Stimulated activated CD4-positive, alpha-beta T cell treated with anti-CD3 and anti-CD28 coated beads, TNF-alpha, amount 100 ng/mL, for 48 hours (primary cell): ENCODE measurements at regions not wholly inside any gene's neighbourhood (a gene's known extent, or its start where the extent isn't known, plus 50 kb on each side); places are given as distances from the start of the nearest gene placed in this dataset.

Experiments used
- DNase-seq, 3 donors: peaks; one replicate each; pipeline ENCODE4 v3.0.0-alpha.2; 2020; ENCODE audit warnings: low read depth in 3 of 3

DNA sequence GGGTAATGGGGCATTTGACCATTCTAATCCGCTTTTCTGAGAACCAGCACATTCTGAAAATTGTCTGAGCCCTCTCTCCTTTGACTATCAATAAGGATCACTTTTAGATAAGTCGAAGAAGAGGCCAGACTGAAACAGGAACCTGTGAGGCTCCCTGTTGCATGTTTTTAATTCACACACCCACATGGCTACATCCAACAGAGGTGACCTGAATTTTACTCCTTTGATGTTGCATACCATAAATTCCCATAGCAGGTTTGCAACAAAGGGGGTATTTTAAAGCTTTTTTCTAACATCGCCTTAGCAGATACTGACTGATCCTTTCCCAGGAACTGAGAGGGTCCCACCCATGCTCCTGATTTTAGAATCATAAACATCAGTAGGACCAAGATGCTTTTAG is 450.8 kb downstream of the USP25 start:
- no peak for DNase-seq

DNA sequence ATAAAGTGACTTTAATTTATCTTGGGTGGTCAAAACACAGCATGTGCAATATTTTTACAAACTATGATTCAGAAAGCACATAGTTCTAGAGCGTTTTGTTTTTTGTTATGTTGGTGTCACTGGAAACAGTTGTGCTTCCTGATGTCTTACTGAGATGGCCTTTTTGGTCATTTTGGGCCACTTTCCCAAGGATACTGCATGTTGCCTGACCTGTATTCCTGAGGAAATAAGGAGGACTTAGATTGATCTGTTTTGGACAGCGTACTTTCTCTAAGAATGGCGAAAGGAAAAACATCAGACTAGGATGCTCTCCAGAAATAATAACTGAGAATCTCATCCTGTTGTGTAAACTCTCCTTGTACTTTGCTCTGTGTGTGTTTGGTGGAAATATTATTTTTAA is 451.2 kb downstream of the USP25 start:
- no peak for DNase-seq

DNA sequence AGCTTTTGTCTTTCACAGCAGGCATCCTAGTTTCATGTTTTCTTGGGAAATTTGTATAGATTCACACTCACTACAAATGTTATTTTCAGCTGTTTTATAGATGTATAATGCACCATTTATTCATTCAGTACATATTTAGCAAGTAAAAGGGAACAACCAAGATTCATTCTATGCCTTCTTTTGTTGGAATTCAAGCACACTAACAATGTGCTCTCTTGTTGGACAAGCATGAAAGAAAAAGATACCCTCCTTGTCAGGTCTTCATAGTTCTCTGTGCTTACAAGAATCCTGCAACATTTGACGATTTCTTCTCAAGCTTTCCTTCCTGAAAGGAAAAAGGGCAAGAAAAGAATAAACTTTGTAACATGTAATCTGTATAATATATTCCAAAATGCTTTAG is 456.0 kb downstream of the USP25 start:
- DNase-seq: no peak

DNA sequence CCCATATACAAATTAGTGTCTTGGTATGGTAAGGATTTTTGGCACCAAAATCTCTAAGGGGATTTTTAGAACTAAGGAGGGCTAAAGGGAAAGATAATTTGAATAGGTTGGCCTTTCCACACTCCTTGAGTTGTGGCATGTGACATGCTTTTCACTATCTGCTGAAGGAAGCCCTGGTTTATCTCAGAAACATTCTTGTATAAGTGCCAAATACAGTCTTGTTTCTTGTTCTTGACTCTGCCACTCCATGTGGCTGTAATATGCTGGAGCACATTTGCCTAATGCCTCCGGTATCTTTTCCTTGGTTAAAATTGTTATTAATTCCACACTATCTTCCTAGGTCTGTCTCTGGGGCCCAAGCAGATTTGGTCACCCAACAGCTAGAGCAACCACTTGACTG is 457.0 kb downstream of the USP25 start:
- DNase-seq: no peak

DNA sequence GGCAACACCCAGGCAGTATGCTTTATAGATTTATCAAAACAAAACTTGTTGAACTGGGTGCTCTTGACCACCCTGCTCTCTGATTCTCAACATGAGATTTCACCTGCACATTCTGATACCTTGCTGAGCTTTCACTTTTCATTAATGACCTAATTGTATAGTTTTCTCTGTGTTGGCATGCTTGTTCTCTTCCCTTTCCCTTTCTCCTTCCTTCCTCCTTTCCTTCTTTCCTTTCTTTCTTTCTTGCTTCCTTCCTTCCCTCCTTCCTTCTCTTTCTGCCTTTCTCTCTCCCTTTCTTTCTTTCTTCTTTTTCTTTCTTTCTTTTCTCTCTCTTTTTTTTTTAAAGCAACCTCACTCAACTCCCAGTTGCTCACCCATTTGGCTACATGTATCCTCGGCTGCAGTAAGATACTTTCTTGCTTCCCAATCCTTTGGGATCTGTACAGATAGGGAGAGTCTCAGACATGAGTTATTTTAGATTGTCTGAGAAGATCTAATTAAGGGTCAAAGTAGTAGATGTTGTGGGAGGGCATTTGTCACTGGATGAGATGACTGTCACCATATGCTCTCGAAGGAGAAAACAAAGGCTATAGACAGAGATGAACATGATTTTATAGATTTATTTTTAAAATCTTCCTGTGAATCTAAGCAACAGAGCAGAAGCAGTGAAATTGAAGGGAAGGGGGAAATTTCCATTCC is 458.0 kb downstream of the USP25 start:
- no peak for DNase-seq

DNA sequence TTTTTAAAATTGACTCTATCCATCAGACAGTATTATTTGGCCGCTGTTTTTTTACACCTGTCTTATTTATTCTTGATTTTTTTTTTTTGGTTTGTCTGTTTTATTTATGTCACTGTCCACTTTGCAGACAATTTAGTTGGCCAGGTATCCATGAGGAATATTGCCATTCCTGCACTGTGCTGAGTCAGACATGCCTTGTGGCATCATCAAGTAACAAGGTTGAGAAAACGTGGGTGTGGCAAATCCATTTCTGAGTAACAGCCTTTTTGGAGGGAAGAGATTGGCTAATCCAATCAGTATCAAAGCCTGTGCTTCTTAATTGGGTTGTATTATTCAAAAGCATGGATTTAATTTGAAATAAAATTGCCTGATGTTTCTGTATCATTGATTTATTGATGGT is 463.1 kb downstream of the USP25 start:
- DNase-seq: no peak

DNA sequence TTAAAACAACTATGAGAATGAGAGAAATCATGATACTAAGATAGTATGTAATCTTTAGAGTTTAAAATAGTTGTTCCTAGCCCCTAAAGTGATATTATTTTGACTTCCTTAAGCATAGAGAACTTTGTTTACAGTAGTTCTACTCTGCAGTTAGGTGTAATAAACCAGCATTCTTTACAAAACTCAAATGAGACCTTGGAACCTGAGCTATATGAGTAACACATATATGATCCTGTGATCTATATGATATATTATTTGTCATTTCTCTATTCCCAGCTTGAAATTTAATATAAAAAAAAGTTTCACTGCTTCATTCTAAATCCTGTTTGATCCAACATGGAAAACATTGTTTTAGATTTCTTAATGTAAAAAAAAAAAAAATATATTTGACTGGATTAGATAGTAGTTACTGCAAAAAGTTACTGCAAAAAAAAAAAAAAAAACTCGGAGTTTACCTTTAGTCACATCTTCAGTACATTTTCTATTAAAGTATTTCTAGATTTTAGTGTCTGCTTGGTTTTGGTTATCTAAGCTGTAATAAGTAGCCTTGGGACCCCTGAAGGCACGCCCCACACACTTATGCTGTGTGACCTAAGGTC is 463.8 kb downstream of the USP25 start:
- DNase-seq: no peak

DNA sequence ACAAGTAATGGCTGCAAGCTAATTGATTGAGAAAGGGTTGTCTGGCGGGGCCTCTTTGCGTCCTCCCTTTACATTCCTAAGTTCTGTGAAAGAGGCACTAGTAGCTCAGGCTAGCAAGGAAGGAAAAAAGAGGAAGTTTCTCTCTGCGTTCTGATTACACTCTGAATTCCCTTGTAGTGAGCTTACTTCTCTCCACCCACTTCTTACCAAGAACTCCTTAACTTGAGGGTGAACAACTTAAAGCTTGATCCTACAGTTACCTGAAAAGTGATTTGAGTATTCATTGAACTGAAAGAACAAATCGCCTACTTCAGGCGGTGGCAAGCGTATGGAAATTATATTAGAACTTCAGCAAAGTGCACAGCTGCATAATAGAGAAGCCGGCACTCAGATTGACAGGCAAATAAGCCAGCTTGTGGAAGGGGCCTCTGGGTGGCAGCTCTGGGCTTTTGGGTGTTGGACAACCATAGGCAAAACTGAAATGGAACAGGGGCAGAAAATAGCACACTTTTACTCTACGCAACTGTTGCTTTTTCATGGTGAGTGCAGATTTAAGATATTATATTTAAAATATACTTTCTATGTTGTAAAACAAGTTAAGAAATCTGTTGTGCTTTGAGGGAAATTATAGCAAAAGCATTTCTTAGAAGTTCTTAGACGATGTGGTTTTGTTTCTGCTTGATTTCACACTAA is 464.5 kb downstream of the USP25 start:
- no peak for DNase-seq

DNA sequence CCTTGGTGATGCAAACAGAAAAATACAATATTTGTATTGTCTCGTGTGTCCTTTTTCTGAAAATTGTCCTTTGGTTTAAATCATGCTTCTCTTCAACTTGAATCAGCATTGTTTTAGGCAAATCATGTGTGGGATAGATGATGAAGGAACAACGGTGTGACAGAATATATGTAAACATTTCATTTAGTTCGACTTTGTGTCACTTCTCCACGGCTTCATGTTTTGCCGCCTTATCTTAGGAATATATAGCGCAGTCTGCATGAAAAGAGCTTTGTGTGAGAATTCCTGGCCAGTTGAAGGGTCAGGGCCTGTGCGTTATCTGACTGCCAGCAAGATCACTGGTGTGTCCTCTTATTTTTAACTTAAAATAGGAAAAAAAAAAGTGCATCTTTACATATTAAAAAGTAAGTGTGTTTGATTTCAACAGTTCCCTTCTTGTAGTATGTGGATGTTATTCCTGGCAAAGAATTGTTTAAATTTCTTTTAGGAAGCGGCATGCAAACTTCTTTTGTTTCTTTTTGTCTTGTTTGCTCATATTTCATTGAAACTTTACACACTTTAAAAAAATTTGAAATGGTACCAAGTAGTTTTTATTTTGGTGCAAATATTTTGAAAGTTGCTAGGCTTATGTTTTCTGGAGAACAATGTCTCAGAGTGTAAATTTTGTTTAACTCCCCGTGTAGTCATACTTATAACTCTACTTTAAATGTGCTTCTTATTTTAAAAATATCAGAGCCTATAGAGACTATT is 465.2 kb downstream of the USP25 start:
- DNase-seq: no peak

DNA sequence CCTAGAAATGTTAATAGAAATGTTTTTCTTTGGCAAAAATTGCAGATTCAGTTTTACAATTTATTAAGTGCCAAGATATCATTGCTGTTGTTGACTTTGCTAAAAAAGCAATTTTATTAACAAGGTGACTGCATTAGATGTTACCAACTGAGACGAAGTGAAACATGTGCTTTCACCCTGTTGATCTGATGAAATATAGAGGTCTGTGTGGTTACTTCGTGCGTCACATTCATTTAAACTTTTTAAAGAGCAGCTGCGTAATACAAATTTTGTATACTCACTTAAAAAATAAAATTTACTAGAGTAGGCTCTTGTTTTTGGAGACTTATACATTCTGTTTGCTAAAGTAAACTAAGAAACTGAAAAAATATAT is 465.7 kb downstream of the USP25 start:
- no peak for DNase-seq

DNA sequence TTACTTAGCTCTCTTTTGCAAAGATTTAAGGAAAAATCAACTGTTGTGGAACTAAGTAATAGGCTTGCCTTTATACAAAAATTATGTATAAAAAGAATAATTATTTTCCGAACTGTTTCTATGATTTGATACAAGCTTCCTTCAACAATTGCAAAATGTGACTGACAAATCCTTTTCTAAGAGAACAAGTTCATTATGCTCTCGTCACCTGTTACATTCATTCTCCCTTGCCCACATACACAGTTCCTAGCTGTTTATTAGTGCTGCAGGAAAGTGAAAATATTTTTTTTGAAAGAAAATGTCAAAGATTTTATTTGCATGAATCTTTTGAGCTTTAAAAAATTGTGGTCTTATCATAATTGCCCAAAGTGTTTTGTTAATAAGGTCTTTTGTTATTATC is 466.2 kb downstream of the USP25 start:
- no peak for DNase-seq

DNA sequence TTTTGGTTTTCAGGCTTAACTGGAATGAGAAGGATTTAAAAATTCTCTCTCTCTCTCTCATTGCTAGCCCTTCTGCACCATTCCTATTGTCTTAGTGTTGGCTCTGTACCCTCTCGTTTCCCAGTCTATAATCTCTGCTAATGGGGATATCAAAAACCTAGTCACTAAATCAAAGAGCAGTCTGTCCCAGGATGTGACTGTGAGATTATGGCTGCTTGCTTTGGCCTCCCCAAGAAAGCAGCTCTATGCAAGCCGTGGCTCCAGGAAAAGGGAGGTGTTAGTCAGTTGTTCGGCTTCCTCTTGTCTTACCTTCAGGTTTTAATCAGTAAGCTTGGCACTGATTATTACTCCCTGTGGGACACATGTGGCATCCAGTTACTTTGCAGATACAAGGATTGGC is 468.8 kb downstream of the USP25 start:
- DNase-seq: no peak

DNA sequence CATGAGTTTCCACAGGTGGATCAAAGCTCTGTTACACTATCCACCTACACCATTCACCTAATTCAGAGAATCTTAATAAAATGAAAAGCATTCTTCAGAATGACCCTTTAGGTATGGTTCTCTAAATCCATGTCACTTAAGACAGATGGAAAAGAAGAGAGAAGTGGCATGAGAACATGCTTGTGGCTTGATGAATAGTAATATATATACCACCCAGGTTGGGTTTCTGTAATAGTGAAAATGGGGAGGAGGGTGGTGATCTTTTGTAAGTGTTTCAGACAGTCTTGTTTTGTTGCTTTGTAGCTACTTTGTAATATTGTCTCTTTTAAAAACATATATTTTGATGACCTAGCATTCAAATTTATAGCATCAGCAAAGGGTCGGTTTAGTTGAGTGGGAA is 469.8 kb downstream of the USP25 start:
- no peak for DNase-seq

DNA sequence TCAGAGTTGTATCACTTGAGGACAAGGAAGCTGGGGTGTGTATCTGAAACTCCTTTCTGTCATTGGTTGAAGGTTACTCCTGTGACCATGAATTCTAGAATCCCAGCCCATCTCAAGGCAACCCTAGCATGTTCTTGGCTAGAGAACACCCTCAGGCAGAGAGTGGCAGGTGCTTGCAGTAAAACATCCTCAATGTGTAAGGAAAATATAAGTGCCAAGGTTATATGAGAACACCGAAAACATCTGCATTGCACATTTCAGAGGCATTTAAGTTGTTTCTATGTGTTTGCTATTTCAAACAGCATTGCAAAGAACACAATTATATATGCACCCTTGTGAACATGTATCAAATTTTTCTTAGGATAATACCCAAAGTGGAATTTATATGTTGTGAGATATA is 471.9 kb downstream of the USP25 start:
- DNase-seq: no peak

DNA sequence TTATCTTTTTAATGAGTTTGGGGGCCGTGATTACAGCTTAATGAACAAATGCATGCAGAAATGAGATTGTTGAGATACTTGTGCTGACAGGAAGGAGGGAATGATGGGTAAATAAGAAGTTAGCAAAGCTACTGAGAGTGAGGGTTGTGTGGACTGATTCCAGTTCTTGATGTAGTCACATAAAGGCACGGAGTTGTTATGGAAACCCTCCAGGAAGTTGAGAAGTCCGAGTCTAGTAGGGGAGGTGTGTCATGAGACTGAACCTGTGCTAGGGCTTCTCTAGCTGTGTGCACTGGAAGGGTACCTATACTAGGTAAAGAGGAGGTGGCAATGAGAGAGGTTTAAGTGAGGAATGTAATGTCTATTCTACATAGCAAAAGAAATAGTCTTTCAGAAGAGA is 475.7 kb downstream of the USP25 start:
- no peak for DNase-seq

DNA sequence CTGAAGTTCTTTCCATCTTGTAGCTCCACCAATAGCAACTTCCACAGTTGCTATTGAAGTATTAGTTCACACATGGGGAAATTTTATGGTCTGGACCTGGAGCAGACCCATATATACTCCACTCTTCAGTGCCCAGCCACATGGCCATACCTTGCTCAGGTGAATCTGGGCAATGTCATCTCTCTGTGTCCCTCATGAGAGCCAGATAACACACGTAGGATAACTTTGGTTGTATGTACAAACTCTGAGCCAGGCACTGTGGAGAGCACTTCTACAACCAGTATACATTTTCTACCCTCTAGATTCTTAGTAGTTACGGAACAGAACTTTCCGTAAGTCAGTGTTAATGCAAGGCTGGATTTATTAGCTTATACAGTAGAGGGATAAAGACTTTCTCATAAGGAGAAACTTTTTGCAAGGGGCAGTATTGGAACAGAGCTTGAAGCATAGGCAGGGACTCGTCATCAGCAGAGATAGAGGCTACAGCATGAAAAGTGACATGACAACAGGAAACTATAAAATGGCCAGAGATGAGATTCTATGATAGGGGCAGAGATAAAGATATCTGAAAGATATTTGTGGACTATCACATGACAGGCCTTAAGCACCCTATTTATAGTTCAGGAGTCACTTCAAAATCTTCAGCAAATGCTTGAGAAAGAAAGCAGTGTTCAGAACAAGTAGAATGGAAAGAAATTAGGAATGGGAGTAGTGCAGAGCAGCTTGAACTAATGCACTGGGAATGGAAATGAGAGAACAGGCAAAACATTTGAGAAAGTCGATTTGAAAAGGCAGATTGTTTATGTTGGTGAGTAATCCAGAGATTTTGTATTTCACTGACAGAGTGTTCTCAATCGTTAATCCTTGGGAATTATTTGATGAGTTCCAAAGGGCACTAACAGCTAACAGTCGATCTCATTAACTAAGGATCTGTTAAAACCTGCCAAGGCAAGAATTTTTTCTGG is 481.8 kb downstream of the USP25 start:
- no peak for DNase-seq

DNA sequence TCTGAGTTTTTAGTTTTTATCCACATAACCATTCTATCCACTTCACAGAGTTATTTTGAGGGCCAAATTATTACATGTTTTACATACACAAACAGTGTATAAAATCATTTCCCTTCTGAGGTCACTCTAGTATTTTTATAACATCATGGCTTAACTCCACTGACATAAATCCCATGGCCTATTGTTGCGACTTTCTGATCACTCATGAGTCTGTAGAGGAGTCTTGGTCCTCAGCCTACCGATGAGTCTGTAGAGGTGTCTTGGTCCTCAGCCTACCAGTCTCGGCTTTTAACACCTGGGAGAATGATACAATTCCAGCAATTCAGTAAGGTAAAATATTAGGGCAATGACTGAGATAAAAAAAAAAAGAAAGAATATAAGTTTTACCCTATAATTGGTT is 483.7 kb downstream of the USP25 start:
- DNase-seq: no peak

DNA sequence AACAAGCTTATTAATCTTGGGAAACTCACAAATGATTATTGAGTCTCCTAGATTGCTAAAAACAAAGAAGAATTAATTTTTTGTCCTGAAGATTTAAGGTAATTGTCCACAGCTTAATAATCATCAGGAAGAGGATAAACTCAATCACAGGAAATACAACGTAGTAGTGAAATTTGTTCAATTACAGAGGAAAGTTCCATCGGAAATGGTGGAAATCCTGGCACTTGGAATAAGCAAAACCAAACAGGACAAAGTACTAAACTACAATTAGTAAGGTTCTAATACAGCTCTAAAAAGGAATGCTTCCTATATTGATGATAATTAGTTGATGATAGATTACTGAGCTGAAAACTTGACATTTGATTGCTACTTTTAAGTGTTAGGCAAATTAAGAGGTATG is 485.4 kb downstream of the USP25 start:
- no peak for DNase-seq

DNA sequence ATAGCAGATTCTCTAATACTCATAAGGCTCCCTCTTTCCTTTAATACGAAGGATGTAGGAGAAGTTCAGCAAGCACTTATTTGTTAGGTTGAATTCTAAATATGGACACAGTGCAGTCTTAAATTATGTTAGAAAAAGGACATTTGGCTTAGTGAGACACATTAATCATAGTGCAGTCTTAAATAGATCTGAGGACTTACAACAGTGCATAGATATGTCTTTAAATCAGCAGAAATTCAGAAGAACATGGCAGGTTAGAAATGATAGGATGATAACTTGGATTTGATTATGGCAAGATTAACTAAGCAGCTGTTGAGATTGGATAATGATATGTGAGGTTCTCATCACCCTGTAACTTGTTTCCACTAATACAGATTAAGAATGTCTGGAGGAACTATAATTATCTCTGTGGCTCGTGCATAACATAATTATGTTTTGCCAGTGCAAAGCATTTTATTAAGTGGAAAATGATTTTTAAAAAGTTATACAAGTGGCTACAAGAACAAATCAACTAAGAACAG is 485.9 kb downstream of the USP25 start:
- DNase-seq: no peak

DNA sequence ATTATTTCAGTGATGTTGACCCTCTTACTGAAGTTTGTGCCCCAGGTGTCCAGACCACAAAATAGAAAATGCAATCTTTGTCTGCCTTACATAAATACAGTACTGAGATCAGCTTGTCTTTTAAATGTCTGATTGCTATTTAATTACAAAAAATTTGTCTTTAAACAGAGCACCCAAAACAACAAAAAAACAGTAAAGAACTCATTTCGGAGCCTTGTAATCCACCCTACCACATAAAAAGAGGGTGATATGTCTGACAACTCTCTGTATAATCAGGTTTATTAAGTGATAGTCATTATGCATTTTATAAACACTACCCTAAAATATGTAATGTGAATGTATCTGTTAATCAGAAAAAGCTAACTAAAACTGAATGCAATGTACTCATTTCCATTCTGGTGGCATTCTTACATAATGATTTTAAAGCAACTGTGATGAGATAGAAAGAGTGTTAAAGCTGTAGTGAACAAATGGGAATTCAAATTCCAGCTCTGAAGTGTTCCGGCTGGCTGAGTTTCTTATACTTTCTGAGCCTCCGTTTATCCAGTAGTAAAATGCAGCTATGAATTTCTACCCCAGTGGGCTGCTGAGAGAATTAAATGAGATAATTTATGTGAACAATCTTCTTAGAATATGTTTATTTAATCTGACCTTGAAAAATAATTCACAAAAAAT is 486.6 kb downstream of the USP25 start:
- no peak for DNase-seq
